PFSK-1 (cell line): ENCODE measurements at regions not wholly inside any gene's neighbourhood (a gene's known extent, or its start where the extent isn't known, plus 50 kb on each side); places are given as distances from the start of the nearest gene placed in this dataset.

Source experiments
- FOXP2 ChIP-seq: optimal IDR thresholded peaks from 2 replicates; pipeline ENCODE3; 2011; ENCODE audit warnings: borderline replicate concordance, control low read depth, inconsistent platforms; ENCODE audit not compliant: insufficient read depth; ENCODE audit errors: extremely low read length, extremely low read depth
- POLR2AphosphoS5 ChIP-seq: IDR thresholded peaks from 2 replicates; pipeline ENCODE4 v1.6.1; 2012; ENCODE audit warnings: low read depth, mild to moderate bottlenecking, control low read depth, low read length, moderate library complexity
- SIN3A ChIP-seq: IDR thresholded peaks from 2 replicates; pipeline ENCODE4 v1.6.1; 2012; ENCODE audit warnings: mild to moderate bottlenecking, low read length, moderate library complexity, borderline replicate concordance; ENCODE audit not compliant: insufficient read depth
- TAF1 ChIP-seq: IDR thresholded peaks from 2 replicates; pipeline ENCODE4 v1.6.1; 2012; ENCODE audit warnings: low read length, control low read depth, borderline replicate concordance; ENCODE audit not compliant: insufficient read depth
- TF ChIP-seq, protein P1 (sequence below), 2 experiments: IDR thresholded peaks; 2 replicates each; pipeline versions ENCODE4 v1.6.1 to v1.8.0; 2011 to 2012; ENCODE audit warnings: low read depth in 2 of 2, low read length in 2 of 2, control low read depth in 1 of 2, inconsistent platforms in 1 of 2, mild to moderate bottlenecking in 1 of 2, moderate library complexity in 1 of 2; ENCODE audit not compliant: insufficient read depth in 1 of 2

DNA sequence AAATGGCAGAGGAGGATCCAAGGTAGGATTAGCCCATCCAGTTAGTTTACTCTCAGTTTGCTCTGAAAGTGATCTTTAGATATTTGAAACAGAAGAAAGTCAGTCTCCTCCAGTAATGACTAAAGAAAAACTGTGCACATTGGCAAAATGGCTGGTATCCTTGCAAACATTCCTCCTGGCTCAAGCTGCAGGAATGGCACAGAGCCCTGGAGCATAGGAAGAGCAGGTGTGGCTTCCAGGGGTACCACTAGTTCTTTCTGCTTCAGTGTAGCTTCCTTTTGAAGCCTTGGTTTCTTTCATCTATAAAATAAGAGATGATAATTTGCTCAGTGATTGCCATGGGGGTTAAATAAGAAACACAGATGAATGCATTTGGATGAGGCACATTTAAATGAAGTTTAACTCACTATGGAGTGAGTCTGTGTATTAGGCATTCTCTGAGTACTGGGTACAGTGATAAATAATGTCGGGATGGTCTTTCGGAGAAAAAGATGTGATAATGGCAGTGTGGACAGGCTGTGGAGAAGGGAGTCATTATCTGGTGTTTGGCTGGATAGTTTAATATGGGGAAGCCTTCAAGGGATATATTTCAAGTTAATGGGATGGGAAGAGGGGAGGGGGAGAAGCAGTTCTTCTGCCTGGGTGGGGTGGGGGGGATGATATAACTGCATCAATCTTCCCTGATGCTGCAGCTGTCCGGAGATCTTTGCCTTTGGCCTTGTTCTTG is 217.3 kb upstream of the KLF4 start:
- TF ChIP-seq TAF1 (no peak), POLR2AphosphoS5 (no peak), FOXP2 (no peak), SIN3A (no peak)
- TF ChIP-seq, protein P1, sequence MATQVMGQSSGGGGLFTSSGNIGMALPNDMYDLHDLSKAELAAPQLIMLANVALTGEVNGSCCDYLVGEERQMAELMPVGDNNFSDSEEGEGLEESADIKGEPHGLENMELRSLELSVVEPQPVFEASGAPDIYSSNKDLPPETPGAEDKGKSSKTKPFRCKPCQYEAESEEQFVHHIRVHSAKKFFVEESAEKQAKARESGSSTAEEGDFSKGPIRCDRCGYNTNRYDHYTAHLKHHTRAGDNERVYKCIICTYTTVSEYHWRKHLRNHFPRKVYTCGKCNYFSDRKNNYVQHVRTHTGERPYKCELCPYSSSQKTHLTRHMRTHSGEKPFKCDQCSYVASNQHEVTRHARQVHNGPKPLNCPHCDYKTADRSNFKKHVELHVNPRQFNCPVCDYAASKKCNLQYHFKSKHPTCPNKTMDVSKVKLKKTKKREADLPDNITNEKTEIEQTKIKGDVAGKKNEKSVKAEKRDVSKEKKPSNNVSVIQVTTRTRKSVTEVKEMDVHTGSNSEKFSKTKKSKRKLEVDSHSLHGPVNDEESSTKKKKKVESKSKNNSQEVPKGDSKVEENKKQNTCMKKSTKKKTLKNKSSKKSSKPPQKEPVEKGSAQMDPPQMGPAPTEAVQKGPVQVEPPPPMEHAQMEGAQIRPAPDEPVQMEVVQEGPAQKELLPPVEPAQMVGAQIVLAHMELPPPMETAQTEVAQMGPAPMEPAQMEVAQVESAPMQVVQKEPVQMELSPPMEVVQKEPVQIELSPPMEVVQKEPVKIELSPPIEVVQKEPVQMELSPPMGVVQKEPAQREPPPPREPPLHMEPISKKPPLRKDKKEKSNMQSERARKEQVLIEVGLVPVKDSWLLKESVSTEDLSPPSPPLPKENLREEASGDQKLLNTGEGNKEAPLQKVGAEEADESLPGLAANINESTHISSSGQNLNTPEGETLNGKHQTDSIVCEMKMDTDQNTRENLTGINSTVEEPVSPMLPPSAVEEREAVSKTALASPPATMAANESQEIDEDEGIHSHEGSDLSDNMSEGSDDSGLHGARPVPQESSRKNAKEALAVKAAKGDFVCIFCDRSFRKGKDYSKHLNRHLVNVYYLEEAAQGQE (IDR thresholded peaks at IDR 0.05; ENCODE audit: insufficient read depth in 1 of 2, low read depth in 2 of 2, low read length in 2 of 2), result no peak

DNA sequence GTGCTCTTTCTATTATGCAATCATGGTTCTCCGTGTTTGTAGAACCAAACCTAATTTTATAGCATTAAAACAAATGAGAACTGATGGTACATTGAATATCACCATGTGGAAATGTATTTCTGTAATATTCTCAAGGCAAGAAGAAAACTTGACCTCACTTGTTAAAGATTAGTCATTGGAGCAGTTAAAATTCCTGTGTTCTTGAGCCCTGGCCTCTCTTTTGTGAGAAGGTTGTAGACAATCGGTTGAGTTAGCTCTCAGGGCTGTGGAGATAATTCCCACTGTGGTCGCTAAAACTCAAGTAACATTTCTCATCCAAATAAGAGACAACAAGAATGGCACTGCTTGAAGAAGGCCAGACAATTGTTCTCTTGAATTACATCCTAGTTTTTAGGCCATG is 216.0 kb upstream of the KLF4 start:
- TF ChIP-seq SIN3A (no peak), FOXP2 (no peak), POLR2AphosphoS5 (no peak), TAF1 (no peak)

DNA sequence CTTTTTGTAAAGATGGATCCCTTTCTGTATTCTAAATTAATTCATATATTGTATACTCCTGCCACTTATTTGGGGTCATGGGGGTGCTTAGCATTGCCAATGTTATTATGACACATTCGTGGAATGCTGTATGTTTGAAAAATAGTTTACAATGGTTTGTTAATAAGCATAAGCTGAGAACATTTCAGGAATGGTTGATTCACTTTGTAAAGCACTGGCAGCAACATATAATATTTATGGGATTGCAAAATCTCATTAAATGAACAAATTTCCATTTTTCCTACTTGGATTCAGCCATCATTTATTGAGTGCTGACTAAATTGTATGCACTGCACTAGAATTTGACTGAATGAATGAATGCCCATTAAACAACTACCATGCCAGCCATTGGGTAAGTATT is 215.2 kb upstream of the KLF4 start:
- TF ChIP-seq SIN3A (no peak), POLR2AphosphoS5 (no peak)

DNA sequence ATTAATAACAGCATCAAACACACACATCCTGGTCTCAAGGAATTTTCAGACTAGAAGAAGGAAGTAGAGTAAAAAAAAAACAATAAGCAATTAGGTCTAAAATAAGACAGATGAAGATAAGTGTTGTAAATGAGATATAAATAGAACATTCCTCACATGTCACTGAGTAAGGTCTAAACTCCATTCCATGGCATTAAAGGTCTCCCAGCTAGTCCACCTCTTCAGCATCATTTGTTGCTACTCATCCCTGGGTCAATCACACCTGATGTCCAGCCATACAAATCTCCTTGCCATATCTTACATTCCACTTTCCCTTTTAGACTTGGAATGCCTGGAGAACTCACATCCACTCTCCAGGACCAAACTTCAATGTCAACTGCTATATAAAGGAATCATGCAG is 214.1 kb upstream of the KLF4 start:
- TF ChIP-seq FOXP2 (no peak), TAF1 (no peak), POLR2AphosphoS5 (no peak), SIN3A (no peak)
- TF ChIP-seq, protein P1 (IDR thresholded peaks at IDR 0.05; ENCODE audit: insufficient read depth in 1 of 2, low read depth in 2 of 2, low read length in 2 of 2), result no peak

DNA sequence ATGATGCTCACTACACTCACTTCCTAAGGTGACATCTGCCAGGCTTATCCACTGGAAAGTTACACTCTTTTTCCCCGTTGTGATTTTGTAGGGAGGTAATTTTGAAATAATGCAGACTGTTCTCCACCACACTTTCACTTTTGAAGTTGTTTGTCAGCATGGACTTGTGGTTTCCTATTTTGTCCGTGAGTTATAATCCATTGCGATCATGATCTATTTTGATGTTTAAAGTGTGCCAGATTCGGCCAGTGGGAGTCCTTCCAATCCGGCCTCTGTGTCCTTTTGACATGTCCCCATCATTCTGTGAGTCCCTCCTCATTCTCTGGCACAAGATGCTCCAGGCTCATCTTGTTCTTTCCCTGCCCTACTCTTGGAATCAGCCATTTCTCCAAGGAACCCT is 211.3 kb upstream of the KLF4 start:
- TF ChIP-seq FOXP2 (no peak), SIN3A (no peak), TAF1 (no peak), POLR2AphosphoS5 (no peak)
- TF ChIP-seq, protein P1 (IDR thresholded peaks at IDR 0.05; ENCODE audit: insufficient read depth in 1 of 2, low read depth in 2 of 2, low read length in 2 of 2), result no peak

DNA sequence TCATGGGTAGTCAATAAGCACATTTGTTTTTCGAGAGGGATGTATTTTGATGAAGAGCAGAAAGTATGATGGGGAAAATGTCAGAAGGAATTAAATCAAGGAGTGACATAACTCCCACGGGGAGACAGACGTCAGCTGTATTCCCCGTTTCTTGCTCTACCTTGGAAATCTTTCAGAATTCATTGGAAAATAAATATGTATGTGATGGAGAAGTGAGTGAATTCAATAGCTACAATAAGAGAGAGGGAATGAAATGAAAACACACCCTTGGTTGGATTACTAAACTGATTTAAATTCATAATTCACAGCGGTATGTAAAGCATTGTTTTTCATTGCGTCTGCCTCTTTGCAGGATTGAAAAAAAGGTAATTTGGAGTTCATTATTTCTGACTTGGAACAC is 209.7 kb upstream of the KLF4 start:
- no peak for TF ChIP-seq POLR2AphosphoS5
- TF ChIP-seq TAF1, result no peak
- TF ChIP-seq, protein P1 (IDR thresholded peaks at IDR 0.05; ENCODE audit: insufficient read depth in 1 of 2, low read depth in 2 of 2, low read length in 2 of 2), result no peak
- no peak for TF ChIP-seq FOXP2
- no peak for TF ChIP-seq SIN3A
